Endothelial cell of umbilical vein (primary cell): ENCODE measurements at regions not wholly inside any gene's neighbourhood (a gene's known extent, or its start where the extent isn't known, plus 50 kb on each side); places are given as distances from the start of the nearest gene placed in this dataset.
A peak's percentile ranks its signal among the peaks of the same experiment; 100 is the strongest.

Source experiments
- BruUV-seq: library from RNA; stranded (reverse); fragments of 400-500 nt; replicated peaks from 2 replicates; lab custom pipeline; 2021; lab: Mats Ljungman, UMichigan
- CTCF ChIA-PET: fragments of 300-600, 350-600 bp; sonication (Branson Sonifier 250); formaldehyde crosslinking; loops from one replicate; lab custom pipeline; 2021; ENCODE audit warnings: antibody characterized with exemption, inconsistent platforms; lab: Charles Lee
- POLR2A ChIA-PET: fragments of 300-600, 350-600 bp; sonication (Branson Sonifier 250); formaldehyde crosslinking; loops from one replicate; lab custom pipeline; 2021; ENCODE audit warnings: antibody characterized with exemption, inconsistent platforms; lab: Charles Lee
- DNase-seq: peaks from one replicate; pipeline ENCODE4 v3.0.0-alpha.2; 2011; ENCODE audit warnings: low read depth, low spot score
- FAIRE-seq: peaks from 2 replicates; lab custom pipeline; 2011; peaks lifted over from hg19 to GRCh38; lab: Jason Lieb, UNC
- H2AFZ ChIP-seq: 2 replicates; pipeline ENCODE4 v1.6.0; 2012; ENCODE audit warnings: low read depth, low read length, control low read depth, inconsistent platforms
- H3K27ac ChIP-seq: 2 replicates; pipeline ENCODE4 v1.5.1; 2011; ENCODE audit warnings: low read depth, mild to moderate bottlenecking, control low read depth, low read length, moderate library complexity; ENCODE audit not compliant: insufficient read depth
- H3K27me3 ChIP-seq, 2 experiments: 2 replicates each; pipeline versions ENCODE4 v1.6.0 to v1.6.1; 2011; ENCODE audit warnings: low read length in 2 of 2, mixed read lengths in 1 of 2; ENCODE audit not compliant: control insufficient read depth in 2 of 2, insufficient read depth in 2 of 2
- H3K36me3 ChIP-seq, 2 experiments: 2 replicates in 1 of 2; 3 replicates in 1 of 2; pipeline ENCODE4 v1.5.1; 2011; ENCODE audit warnings: low read length in 2 of 2, mild to moderate bottlenecking in 1 of 2, moderate library complexity in 1 of 2; ENCODE audit not compliant: control insufficient read depth in 2 of 2, insufficient read depth in 2 of 2; ENCODE audit errors: extremely low read depth in 1 of 2
- H3K4me1 ChIP-seq: 3 replicates; pipeline ENCODE4 v1.5.1; 2011; ENCODE audit warnings: mild to moderate bottlenecking, low read length; ENCODE audit not compliant: control insufficient read depth, insufficient read depth; ENCODE audit errors: extremely low read depth
- H3K4me2 ChIP-seq: 2 replicates; pipeline ENCODE4 v1.6.1; 2011; ENCODE audit warnings: low read length, control low read depth, mixed read lengths; ENCODE audit not compliant: insufficient read depth
- H3K4me3 ChIP-seq, 3 experiments: fragments of 200-600 bp in 1 of 3; sonication (generic), shearing (Covaris generic) in 1 of 3; replicated peaks in 1 of 3; 2 replicates each; pipeline ENCODE4 v1.5.1; 2011 to 2016; ENCODE audit warnings: control low read depth in 3 of 3, low read length in 3 of 3, mild to moderate bottlenecking in 2 of 3, inconsistent platforms in 1 of 3, low read depth in 1 of 3, moderate library complexity in 1 of 3; ENCODE audit not compliant: insufficient read depth in 1 of 3
- H3K79me2 ChIP-seq: 2 replicates; pipeline ENCODE4 v1.6.0; 2012; ENCODE audit warnings: low read length, inconsistent platforms; ENCODE audit not compliant: control insufficient read depth, insufficient read depth
- H3K9ac ChIP-seq: replicated peaks from 2 replicates; pipeline ENCODE3; 2011; ENCODE audit warnings: low read length, control low read depth; ENCODE audit not compliant: insufficient read depth; ENCODE audit errors: extremely low read depth
- H3K9me1 ChIP-seq: replicated peaks from 3 replicates; pipeline ENCODE4 v1.6.0; 2011; ENCODE audit warnings: mild to moderate bottlenecking, low read length; ENCODE audit not compliant: control insufficient read depth, insufficient read depth; ENCODE audit errors: extremely low read depth
- H3K9me3 ChIP-seq: replicated peaks from 2 replicates; pipeline ENCODE4 v1.5.1; 2012; ENCODE audit warnings: low read length, inconsistent platforms; ENCODE audit not compliant: control insufficient read depth, insufficient read depth
- H4K20me1 ChIP-seq: replicated peaks from 2 replicates; pipeline ENCODE3; 2011; ENCODE audit warnings: mild to moderate bottlenecking, low read length; ENCODE audit not compliant: control insufficient read depth, insufficient read depth; ENCODE audit errors: extremely low read depth
- EZH2 ChIP-seq: IDR thresholded peaks from 2 replicates; pipeline ENCODE4 v1.6.1; 2012; ENCODE audit warnings: borderline replicate concordance, low read depth, mild to moderate bottlenecking, moderate library complexity, low read length, inconsistent platforms; ENCODE audit not compliant: severe bottlenecking
- FOS ChIP-seq: IDR thresholded peaks from 2 replicates; pipeline ENCODE4 v1.6.1; 2011; ENCODE audit warnings: mild to moderate bottlenecking, low read length, moderate library complexity, borderline replicate concordance; ENCODE audit not compliant: insufficient read depth
- JUN ChIP-seq: IDR thresholded peaks from 2 replicates; pipeline ENCODE4 v1.6.1; 2011; ENCODE audit warnings: borderline replicate concordance, low read depth; ENCODE audit not compliant: insufficient read length, insufficient read depth
- MYC ChIP-seq: IDR thresholded peaks from one replicate; pipeline ENCODE4 v1.6.1; 2011; ENCODE audit warnings: mild to moderate bottlenecking, low read depth, low read length
- POLR2AphosphoS5 ChIP-seq: IDR thresholded peaks from 2 replicates; pipeline ENCODE4 v1.6.1; 2012; ENCODE audit warnings: low read depth, mild to moderate bottlenecking, control low read depth, low read length, moderate library complexity; ENCODE audit not compliant: insufficient read depth
- dilution Hi-C: fragments of 300-500 bp; cut with MboI; formaldehyde crosslinking; loops from one replicate; pipeline ENCODE4 v1.15.0; 2019; ENCODE audit warnings: low sequenced_read_pairs; ENCODE audit not compliant: extremely low pct_ligation_motif_present
- intact Hi-C: fragments of 100-400 bp; cut with micrococcal nuclease; formaldehyde crosslinking; loops from one replicate; pipeline ENCODE4 v1.10.0; 2022

DNA sequence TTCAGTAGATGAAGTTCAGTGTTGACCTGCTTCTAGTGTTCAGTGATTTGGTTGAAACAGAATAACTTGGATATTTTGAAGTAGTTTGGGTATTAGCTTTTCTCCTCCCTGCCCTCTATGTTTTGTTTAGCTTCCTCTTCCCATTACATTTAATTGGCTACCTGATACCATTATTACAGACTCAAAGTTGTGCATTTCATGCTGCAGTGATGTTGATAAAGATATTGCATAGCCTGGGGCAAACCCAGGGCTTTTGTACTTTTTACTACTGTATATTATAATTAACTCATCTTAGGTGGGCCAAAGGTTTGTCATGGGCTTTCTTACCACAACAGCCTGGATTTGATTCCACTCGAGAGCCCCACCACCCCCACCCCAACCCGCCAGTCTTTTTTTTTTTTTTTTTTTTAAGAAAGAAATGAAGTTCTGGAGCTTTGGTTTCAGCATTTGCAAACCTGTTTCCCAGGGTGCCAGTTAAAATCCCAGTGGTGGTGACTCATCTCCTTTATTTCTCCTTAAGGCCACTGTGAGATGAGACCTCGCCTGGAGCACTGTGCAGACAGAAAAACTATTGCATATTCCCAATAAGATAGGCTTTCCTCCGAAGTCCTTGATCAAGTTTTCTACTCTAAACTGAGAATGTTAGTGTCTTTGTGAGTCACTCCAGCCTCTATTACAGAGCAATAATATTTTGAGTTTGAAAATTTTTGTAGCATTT, 393.7 kb upstream of the FANCL start:
- ChIA-PET CTCF (interaction anchor here (1.3 to 3.1 kb wide), 3 partner anchors 40 to 63 kb away, joined by 3 to 13 read pairs (median 8); no protein-coding TSS in a partner anchor), POLR2A (interaction anchor here (1.0 kb wide), 1 partner anchor 15 kb away, joined by 4 read pairs; no protein-coding TSS in a partner anchor)
- Histone ChIP-seq H2AFZ (peak overlapping the region; percentile 15), H3K4me2 (peak overlapping the region; percentile 75), H3K36me3 (no peaks in the 10 kb centered on the region), H3K9me1 (no peaks in the 10 kb centered on the region), H3K9ac (peak overlapping the region; percentile 59), H3K27me3 (no peaks in the 10 kb centered on the region), H3K4me1 (peaks cover 45% of the 10 kb centered on the region), H3K9me3 (no peaks in the 10 kb centered on the region), H3K79me2 (no peaks in the 10 kb centered on the region), H3K27ac (peak overlapping the region; percentile 96), H4K20me1 (no peaks in the 10 kb centered on the region), H3K4me3 (no peak overlapping the region)
- intact Hi-C loops: loop anchor here (1.0 to 10.0 kb wide), 6 partner anchors 15 to 1917 kb away; partner anchors contain the start of genes BCL11A, FANCL and VRK2
- BruUV-seq: TSS peak; percentile 62
- DNase-seq (peak; percentile 31), FAIRE-seq (peak; percentile 24)
- TF ChIP-seq POLR2AphosphoS5 (no peak), JUN (peak; percentile 7), FOS (peak; percentile 64), EZH2 (no peak), MYC (no peak)
- dilution Hi-C loops: no loop called here
